ENCODE measurements at regions not wholly inside any gene's neighbourhood (a gene's known extent, or its start where the extent isn't known, plus 50 kb on each side); places are given as distances from the start of the nearest gene placed in this dataset.
A peak's percentile ranks its signal among the peaks of the same experiment; 100 is the strongest.
"Not testable (repeated sequence)": the region's sequence is repeated elsewhere in the genome, so short reads cannot be mapped to it uniquely, and the experiment has no call there.

DNA sequence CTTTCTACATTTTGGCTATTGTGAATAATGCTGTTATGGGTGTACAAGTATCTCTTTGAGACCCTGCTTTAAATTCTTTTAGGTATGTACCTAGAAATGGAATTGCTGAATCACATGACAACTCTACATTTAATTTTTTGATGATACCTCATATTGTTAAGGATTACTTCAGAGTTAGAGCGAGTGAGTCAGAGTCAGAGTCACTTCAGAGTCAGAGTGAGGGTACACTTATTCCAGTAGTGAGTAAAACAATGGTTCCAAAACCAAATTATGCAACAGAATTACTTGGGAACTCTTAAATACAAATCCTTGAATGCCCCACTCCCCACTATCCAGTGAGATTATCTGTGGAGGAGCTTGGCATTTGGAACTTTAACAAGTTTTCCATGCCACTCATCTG, 50.3 kb upstream of the SNRK start:
- DNase-seq: no peak

DNA sequence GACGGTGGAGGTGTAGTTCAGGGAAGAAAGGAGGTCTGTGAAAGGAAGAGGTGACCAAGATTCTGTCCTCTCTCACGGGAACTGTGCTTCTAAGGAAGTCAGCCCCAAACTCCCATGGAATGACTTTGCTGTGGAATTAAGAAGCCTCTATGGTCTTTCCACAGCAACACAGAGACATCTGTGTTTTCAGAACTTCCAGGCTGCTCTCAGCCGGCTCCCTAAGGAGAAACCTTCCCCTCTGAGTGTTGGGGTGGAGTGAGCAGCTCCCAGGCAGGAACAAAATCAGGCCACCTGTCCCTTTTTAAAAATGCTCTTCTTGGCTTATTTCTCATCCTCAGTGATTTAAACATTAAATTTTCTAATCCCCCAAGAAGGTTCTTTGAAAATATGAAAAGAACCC, 53.3 kb upstream of the SNRK start:
- DNase-seq: no peak

DNA sequence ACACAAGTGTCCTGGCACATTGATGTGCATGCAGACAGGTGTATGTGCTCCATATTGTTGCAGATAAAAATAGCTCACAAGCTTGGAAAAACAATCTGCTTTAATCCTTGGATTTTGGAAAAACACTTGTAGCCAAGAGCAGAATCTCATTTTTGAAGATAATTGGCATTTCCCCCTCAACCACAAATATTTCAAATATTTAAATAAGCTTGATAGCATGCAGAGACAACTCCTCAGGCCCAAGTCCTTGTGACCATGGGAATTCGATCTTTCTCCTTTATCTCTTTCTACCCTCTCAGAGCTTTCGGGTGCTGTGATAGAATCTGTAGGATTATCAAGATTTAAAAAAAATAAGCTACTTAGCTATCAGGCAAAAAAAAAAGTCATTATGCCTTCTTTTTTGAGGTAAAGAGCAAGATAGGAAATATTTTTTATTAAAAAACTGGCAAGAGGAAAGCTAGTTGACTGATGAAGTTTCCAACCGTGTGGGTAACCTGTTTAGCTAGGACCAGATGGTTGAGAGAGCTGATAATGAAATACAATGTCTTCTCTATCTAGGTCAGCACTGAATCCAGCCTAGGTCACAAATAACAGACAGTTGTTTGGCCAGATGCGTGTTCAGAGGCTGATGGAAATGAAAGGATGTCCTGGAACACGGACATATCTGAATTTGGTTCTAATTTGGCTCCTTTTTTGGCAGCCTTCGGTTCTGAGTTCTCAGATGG, 54.9 kb upstream of the SNRK start:
- no peak for DNase-seq

- DNase-seq: not testable (repeated sequence)
Measured at GRCh38 chr3:43229865-43230264, 56.5 kb upstream of the SNRK start.

GRCh38 chr3:43227685-43228084, 58.7 kb upstream of the SNRK start:
- not testable (repeated sequence) for DNase-seq

DNA sequence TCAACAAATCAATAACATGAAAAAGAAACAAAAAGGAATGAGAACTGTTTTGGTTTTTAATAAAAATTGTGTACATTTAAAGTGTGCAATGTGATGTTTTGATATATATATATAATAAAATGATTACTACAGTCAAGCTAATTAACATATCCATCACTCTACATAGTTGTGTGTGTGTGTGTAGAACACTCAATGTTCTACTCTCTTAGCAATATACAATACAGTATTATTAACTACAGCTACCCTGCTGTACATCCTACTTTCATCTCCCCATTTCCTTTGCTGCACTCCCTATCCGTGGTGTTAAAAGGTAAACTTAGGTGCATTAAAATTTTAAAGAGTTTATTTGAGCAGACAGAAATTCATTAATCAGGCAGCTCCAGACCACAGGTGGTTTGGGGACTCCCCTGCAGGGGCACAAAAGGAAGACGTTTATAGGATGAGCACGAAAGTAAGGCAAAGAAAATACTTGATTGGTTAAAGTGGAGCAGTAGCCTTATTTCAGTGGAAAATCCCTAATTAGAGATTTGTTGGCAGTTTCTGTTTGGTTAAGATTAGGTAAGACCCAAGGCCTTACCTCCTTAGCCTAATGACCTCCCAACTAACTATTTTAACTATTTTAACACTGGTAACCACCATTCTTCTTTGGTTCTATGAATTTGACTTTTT, 61.8 kb upstream of the SNRK start:
- DNase-seq: no peak

GRCh38 chr3:43223670-43224364, 62.5 kb upstream of the SNRK start:
- peak; percentile 6 for DNase-seq

GRCh38 chr3:43222590-43222989, 63.8 kb upstream of the SNRK start:
- no peak for DNase-seq

DNA sequence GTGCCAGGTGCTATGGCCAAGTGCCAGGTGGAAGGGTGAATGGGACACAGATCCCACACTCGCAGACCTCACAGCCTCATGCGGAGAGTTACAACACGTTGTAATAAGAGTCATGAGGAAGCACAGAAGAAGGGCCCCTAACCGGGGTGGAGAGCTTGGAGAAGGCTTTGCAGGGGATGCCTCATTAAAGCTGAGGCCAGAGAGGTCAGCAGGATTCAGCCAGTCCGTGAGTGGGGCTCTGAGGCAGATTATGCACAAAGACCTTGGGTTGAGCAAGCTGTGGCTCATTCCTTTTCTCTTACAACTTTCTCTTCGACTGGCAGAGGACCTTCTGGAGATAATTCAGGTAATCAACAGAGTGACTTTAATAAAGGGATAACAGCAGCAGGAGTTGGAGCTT, 65.3 kb upstream of the SNRK start:
- DNase-seq: no peak

- DNase-seq: no peak
Measured at GRCh38 chr3:43219616-43220015, 66.7 kb upstream of the SNRK start.

GRCh38 chr3:43218921-43219320, 67.4 kb upstream of the SNRK start:
- DNase-seq: no peak

DNA sequence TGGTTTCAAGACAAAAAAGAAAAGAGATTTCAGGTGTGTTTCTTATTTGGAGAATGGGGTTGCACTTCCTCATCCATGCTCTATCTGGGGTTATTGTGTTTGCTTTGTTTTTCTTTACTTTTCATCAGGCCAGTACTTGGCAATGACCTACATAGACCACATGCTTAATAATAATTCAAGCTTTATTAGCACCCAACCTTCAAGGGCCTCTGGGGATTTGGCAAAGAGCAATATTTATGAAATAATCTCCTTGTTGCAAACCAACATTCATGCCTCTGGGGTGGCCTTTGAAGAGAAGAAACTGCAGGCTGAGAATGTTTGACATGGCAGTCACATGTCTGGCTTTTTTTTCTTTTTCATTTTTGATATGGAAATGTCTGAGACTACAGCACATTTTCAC, 68.2 kb upstream of the SNRK start:
- DNase-seq: no peak

GRCh38 chr3:43217633-43218032, 68.7 kb upstream of the SNRK start:
- DNase-seq: no peak

DNA sequence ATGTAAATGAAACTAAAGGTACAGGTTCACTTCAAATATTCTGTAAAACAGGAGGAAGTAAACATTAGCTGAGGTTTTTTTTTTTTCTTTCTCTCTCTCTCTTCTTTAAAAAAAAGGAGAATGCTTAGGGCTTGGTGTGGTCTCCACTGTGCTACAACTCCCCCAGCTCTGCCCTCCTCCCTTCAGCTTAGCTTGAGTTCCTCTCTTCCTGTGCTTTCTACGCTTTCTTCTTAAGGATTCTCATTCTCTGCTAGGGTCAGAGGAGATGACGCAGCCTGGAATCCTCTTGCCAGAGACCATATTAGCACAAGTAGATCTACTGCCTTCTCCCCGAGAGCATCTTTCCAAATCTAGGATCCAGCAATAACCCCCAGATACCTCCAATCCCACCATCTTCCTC, 69.1 kb upstream of the SNRK start:
- DNase-seq: no peak

GRCh38 chr3:43215663-43216275, 70.6 kb upstream of the SNRK start:
- no peak for DNase-seq

DNA sequence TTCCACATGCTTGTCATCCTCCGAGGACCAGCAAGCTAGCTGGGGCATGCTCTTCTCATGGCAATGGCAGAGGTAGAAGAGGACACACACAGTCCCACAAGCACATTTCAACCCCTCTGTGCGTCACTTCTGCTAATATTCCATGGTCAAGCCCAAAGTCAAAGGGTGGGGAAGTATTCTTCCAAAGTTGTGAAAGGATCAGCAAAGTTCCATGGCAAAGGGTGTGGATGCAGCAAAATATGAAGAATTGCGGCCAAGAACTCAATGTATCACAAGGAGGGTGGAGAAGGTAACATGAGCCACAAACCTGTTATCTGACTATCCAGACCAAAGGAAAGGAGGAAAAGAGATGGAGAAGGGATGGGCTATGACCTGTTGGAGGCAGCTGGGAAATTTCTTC, 71.2 kb upstream of the SNRK start:
- DNase-seq: no peak

GRCh38 chr3:43214616-43215015, 71.7 kb upstream of the SNRK start:
- DNase-seq: no peak

GRCh38 chr3:43213631-43214030, 72.7 kb upstream of the SNRK start:
- DNase-seq: no peak

DNA sequence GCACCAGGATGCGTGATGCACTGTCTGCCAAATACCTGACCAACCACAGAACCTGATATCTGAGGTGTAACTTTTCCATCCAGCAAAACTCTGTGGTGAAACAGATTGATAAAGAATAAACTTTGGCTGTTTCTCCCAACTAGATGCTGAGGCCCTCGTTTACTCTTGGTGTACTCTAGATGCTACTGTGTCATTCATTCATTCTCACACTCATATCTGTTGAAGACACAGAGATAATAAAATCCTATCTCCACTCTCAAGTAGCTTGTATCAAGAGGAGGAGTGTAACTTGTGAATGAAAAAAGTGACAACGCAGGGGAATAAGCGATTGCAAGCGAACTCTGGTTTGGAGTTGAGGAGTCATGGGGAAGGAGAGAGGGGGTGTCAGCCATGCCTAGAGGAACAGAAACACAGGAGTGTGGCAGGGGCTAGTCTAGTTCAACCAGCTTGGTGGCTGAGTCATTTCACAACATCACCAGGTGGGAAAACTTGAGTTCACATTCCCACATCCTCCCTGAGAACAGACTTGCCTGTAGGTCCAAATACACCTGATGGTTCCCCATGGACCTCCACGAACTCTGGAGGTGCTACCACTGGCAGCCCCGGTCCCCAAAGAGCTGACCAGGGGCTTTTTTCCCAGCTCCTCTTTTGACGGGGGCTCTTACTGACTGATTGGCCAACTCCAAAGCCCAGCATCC, 73.3 kb upstream of the SNRK start:
- DNase-seq: no peak

DNA sequence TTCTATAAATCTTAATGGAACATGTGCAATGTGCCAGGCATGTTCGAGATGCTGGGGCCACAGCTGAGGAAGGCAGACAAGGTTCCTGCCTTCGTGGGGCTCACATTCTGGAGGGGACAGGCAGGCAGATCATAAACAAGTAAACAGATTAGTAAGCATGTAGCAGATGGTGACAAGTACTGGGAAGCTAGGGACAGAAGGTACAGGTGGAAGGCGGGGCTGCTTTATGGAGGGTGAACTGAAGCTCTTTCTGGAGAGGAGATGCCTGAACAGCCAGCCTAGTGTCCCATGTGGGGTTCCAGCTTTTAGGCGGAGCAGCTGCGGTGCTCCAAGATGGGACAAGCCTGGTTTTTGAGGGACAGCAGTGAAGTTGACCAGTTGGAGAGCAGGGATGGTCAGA, 74.7 kb upstream of the SNRK start:
- no peak for DNase-seq

GRCh38 chr3:43210049-43211027, 76.0 kb upstream of the SNRK start:
- DNase-seq: no peak

Data from skin of body (tissue), 1 donor.